ENCODE measurements at regions not wholly inside any gene's neighbourhood (a gene's known extent, or its start where the extent isn't known, plus 50 kb on each side); places are given as distances from the start of the nearest gene placed in this dataset.

DNA sequence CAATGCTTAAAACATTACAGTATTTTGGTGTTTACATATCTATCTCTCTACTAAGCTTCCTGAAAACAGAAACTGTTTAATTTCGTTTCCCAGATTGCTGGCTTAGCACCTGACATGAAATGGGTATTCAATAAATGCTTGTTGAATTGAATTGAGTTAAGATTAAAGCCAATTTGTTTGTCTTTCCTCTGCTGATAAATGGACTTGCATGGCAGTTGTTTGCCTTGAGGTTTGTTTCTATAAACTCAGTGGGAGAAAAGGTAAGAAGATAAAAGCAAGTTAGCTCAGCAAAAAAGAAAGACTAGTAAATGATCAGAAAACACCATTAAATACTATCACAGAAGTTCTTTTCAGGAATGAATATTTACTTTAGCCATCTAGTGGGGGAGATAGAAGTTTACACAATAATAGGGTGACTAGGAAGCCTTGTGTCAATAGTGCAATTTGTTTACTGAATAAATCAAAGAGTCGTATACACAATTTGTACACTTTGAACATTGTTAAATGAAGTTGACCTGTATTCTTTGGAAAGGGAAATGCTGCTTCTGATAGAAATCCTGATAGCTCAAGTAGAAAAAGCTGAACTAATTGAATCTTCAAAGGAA is 754.5 kb upstream of the FAM98A start:
- no peak for DNase-seq

DNA sequence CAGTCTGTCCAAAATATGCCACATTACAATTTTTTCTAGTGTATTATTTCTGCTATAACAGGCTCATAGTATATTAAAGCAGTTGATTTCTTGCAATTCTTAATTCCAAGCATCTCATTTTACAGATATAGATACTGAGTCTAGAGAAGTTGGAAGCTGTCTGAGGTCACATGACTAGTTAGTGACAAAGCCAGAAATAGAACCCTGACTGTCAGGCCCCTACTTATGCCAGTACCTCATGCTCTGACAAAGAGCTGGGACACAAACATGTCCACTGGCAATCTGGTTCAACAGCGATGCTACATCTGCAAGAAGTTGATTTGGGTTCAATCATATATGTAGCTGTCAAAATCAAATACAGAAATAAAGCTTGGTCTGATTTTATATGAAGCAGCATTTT is 750.4 kb upstream of the FAM98A start:
- DNase-seq = no peak

DNA sequence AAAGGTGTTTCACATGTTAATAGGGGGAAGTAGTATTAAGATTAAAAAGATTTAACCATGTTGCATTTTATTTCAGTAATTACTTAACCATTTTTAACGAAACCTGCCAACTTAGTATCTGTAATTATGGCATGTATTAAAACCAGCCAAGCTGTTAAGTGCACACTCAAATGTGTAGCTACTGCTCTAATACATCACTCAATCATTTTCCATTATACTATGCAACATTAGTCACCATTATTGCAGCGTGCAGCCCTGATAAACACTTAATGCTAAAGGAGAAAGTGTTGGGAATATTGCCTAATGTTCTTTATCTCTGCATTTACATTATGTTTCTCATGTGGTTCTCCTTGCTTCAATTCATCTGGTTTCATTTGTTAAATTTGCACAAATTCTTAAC is 745.9 kb upstream of the FAM98A start:
- DNase-seq = no peak

DNA sequence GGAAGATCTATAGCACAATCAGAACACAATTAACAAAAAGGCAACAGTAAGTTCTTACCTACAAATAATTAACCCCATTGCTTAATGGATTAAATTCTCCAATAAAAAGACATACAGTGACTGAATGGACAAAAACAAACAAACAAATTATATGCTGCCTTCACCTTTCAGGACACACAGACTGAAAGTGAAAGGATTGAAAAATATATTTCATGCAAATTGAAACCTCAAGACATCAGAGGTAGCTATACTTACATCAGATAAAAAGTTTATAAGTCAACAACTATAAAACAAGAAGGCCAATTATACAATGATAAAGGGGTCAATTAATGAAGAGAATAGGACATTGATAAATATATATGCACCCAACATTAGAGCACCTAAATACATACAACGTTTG is 741.2 kb upstream of the FAM98A start:
- no peak for DNase-seq

DNA sequence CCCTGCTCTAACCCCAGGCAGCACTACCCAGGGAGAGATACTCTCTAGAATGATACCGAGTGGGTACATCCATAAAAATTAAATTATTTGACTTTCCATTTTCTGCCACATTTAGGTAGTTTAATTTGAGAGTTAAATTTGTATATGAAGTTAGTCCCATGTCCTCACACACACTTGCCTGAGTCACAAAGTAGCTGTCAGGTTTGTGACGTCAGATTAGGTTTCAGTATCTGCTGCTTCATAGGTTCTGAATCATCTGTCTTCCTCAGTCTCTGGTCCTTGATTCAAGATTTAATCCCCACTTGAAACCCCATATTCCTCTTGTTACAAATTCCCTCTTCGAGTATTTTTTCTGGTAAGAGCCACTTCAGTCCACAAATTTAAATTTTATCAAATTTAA is 738.6 kb upstream of the FAM98A start:
- DNase-seq = no peak

DNA sequence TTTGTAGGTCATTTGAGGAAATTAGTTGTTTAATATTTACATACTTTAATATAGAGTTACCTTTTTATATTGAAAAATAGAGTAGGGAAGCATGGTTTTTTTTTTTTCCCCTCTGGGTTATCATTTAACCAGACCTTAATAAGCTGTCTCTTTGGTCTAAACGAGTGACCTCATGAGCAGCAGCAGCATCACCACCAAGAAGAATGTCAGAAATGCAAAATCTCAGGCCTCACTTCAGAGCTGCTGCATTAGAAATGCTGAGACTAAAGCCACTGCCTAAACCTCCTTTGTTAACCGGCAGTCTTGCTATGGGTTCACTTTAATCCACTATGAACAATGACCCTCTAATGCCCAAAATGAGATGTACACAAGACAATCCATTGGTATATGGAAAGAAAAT is 733.7 kb upstream of the FAM98A start:
- DNase-seq = no peak

DNA sequence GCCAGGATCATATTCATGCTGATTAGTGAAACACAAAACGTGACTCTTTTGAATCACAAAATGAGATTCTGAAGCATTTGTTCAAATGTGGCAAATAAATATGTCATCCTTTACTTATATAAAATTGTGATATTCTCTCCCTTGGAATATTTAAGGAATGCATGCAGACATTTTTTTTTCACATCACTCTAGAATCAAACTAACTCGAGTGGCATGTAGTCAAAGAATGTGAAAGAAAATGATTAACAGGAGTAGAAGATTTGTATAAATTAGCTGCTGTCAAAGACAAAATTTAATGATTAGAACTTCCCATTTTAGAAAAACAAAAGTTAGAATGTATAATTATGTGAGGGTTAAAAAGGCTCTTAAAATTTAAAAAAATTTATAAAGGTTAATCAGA is 721.0 kb upstream of the FAM98A start:
- DNase-seq = no peak

DNA sequence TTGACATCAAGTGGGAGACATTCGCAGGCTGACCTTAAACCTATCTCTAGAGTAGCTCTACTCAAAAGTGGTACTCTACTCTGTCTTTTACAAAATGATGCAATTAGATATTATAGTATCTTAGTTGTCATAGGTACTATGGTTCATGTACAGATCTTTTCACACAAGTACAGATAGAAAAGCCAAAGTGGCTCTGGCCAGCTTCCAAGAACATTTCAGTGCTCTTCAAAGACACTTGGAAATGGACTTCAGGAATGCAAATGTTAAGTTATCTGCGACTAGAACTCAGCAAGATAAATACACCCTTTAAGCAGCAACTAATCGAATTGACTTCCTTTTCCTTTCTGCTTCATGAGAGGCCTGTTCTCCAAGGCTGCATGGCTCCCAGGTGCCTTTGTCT is 718.7 kb upstream of the FAM98A start:
- no peak for DNase-seq

DNA sequence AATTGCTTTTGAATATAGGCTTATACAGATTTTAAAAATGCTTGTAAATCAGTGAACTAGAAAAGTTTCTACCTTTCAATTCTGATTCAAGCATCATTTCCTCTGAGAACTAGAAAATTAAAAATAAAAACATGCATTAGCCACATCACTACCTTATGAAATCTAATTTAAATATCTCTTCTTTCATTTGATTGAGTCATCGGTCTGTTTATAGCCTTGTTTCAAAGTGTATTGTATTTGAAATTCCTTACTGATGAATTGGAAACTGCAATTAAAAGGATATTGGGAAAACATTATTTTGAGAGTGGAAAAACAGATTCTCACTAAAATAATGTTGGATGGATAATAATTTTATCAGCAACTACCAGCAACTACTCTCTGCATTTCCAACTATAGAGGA is 717.7 kb upstream of the FAM98A start:
- DNase-seq = no peak

DNA sequence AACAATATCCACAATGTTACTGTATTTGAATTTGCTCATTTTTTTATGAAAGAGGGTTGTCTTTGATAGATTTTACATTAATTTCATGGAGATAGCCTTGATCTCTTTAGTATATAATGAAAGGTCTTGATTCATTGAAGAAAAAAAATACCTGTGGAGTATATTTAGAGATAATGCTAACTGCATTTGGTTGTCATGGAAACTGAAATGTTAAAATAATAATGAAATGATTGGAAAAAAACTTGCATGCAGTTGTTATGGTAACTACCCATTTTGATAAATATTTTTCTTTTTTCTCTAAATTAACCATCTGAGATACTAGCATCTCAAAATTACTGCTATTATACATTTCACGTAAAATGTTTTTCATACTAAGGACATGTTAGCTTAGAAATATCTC is 712.7 kb upstream of the FAM98A start:
- DNase-seq = no peak

DNA sequence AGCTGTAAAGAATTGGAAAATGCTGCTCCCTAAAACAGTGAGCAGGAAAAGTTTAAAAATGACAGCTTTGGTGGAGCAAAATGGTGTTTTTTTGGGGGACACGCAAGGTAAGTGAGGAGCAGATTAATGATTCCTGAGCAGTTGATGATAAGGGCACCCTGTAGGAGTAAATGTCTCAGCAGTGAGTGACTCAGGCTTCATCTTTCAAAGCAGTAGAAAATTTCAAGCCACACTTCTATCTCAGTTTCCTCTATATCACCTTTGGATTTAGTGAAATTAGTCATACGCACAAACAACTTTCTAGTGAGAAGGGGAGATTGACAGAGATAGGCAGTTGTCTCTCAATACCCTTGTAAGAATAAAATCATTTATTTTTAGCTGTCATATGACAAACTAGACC is 709.0 kb upstream of the FAM98A start:
- DNase-seq = no peak

DNA sequence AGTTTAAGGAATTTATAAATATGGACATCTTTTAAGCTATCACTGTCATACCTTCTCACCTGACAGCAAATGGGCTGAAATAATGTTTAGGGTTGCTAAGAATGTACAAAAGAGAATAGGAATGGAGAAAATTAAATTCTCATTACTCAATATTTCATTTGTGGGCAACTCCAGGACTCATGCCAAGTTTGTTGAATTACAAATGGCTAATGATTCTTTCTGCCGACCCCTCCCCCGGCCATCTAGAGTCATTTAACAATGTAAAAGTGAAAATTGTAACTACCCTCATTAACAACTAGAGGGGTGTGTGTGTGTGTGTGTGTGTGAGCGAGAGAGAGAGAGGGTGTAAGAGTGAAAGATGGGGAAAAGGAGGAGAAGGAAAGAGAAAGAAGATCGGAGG is 708.5 kb upstream of the FAM98A start:
- no peak for DNase-seq

DNA sequence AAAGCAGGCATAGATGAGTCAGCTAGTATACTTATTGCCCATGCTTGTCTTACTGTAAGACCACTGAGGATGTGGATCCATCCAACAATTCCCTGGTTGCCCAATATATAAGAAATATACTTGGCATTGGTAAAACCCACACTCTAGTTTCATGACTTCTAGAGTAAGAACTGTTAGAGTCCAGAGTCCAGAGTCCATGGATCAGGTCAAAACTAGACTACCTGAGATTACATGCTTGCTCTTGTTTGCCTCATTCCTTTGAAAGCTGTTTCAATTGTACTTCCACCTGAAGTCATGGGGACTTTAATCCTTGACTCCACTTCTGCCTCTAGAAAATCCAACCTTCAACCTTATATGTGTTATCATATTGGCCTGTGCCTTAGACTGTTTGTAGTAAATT is 707.6 kb upstream of the FAM98A start:
- no peak for DNase-seq

DNA sequence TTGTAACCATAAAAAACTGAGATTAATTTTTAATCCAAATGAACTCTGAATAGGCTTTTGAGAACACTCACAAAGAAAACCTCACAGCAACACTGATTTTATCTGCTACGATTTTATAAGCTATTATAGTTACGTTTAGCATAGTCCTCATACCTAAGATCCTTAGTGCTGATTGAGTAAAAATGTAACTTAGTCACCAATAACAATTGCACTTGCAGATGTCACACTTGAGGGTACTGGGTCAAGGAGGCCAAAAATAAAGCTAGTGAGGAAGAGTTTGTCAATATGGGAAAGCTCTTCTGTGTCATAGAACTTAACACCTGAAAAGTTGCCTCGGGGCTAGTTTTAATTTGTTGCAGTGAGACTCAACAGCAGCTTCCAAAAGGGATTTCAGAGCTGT is 706.5 kb upstream of the FAM98A start:
- DNase-seq = no peak

DNA sequence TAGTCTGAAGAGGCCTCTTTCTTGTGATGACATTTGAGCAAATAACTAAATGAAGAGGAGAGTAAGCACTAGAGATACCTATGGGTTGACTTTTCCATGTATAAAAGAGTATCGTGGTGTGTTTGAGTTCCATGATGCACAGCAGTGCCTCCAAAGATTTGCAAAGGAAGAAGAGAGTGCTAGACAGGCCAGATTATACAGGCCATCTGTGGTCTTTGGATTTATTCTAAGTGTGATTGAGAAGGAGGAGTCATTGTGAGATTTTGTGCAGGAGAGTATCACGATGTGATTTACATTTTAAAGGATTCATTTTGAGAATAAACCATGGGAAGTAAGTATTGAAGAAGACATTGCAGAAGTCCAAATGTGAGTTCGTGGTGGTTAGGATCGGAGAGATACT is 695.9 kb upstream of the FAM98A start:
- no peak for DNase-seq

DNA sequence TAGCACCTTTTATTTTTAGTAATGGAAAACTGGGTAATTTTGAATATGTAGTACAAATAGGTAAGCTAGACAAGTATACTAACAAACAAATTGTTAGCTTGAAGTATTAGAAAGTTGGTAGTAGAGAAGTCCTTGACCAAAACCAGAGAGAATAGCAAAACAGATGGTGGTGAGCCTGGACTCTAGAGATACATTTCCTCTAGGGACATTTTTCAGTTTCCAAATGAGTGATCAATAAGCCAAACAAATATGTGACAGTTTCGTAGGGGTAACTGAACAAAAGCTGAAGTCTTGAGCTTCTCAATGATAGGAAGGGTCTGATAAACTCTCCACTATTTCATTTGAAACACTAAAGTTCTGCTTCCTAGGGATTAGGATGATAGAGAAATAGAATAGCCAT is 692.0 kb upstream of the FAM98A start:
- DNase-seq = no peak

DNA sequence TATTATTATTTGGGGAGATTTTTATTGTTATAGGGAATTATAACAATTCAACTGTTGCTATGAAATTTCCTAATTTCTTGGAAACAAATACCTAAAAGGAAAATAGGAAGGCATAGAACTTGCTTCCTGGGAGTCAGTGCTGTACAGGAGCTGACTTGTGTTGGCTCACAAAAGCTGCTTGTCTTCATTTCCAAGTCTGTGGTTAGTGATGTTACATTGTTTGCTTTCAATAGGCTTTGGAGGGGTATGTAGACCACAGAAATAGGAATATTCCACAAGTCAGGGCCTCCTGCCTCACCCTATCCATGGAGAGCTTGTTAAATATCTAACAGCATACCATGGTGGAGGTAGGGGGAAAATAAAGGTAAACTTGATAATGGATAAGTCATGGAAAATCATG is 688.9 kb upstream of the FAM98A start:
- no peak for DNase-seq

DNA sequence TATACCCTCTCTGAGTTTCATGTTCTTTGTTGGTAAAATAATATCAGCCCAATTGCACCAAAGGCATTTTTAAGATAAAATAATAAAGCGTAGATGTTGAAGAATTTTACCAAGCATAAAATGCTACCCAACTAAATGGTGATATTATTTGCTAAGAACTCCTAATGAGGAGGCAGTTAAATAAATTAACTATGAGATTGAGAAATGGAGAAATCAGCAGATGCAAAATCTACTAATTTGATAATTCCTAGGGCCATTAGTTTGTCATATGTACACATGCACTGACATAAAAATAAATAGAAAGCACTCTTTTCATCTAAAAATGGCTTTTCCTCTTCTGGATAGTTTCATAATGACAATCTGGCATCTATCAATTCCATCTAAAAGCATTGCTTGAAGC is 681.5 kb upstream of the FAM98A start:
- DNase-seq = no peak

DNA sequence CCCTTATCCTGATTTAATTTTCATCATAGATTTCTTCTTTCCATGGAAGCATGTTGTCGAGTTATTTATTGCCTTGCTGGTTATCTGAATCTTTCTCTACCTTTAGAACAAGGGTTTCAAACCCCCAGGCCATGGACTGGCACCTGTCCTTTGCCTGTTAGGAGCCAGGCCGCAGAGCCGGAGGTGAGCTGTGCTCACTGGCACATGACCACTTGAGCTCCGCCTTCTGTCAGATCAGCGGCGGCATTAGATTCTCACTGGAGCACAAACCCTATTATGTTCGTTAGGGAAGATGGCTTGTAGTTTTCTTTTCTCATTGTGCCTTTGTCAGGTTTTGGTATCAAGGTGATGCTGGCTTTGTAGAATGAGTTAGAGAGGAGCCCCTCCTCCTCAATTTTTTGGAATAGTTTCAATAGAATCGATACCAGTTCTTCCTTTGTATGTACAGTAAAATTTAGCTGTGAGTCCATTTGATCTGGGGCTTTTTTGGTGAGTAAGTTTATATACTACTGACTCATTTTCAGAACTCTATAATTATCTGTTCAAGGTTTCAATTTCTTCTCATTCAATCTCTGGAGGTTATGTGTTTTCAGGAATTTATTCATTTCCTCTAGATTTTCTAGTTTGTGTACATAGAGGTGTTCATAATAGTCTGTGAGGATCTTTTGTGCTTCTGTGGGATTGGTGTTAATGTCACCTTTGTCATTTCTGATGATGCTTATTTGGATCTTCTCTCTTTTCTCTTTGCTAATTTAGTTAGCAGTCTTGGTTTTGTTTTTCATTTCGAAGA is 668.0 kb upstream of the FAM98A start:
- DNase-seq = no peak

DNA sequence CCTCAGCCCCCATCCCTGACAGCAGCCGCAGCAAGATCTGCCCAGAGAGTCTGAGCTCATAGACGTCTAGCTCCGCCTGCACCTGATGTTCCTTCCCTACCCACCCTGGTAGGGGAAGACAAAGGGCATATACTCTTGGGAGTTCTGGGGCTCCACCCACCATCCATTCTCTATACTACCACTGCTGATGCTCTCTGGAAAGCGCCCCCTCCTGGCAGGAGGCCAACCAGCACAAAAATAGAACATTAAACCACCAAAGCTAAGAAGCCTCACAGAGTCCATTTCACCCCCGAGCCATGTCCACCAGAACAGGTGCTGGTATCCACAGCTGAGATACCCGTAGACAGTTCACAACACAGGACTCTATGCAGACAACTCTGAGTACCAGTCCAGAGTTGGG is 662.6 kb upstream of the FAM98A start:
- DNase-seq = no peak

DNA sequence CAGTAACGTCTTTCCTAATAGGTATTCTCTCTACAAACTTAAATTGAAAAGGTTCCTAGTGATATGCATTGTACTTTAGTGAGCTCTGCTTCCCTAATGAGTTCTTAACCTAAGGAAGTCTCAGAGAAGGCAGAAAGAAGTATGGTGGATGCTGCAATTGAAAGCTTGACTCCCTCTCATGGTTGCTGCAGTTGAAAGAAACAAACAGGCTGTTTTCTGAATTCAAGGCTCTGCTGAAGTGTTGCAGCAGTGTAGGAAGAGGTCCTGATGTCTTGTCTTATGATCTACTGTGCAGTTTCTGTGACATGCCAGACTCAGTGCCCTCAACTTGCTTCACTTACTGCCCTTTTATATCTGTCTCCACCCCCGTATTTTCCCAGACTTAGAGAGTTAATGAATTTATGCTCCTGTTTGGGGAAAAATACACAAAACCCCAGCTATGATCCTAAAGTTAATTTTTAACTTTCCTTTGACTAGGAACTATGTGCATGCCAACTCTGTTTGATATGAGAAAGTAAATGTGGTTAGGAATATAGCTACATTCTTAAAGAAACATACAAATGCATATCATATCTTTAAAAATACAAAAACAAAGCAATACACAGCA is 655.3 kb upstream of the FAM98A start:
- DNase-seq = no peak

DNA sequence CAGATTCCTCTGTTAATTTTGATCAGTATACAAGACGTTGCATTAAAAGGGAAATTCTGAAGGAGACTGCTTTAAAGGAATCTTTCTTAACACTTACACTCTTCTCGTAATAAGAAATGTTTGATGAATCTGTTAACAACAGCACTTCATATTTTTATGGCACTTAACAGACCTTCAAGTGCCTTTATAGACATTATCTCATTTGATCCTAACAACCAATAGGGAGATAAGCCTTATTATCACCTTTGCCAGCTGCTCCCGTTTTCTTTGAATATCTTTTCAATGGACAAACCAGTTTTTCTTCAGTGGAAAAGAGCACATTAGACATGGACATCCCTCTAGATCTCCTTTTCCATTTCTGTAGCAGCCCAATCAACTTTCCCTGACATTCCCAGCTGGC is 653.0 kb upstream of the FAM98A start:
- DNase-seq = no peak

DNA sequence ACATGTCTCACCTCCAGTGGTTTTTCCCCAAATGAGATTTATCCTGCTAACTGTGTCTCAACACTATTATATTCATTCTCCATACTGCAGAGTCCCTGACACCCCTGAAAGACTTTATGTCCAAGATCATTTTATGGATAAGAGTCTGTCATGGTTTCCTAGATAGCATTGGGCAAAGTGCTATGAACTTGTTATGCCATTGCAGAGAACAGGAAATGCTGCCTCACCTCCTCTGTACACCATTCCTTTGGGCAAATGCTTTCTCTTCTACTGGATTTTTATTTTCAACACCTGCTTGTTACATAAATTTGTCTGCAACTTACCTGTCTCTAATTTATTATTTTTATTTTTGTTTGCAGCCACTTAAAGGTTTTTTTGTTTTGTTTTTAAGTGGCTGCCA is 652.5 kb upstream of the FAM98A start:
- no peak for DNase-seq

DNA sequence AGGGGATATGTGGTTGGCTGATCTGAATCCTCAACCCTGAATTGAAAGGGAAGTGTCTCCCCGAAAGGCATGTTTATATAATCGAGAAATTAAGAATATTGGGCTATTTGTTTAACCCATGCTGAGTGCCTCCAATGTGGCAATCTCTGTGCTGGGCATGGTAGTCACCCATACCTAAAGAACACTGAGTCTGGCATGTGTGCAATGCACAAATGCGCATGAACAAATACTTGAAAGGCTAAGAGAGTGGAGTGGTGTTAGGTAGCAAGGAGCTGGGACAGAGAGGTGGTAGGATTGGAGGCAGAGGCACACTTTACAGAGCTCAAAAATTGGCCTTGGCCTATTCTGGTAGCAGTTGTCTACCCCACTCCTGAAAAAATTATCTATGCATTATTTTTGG is 645.1 kb upstream of the FAM98A start:
- no peak for DNase-seq

DNA sequence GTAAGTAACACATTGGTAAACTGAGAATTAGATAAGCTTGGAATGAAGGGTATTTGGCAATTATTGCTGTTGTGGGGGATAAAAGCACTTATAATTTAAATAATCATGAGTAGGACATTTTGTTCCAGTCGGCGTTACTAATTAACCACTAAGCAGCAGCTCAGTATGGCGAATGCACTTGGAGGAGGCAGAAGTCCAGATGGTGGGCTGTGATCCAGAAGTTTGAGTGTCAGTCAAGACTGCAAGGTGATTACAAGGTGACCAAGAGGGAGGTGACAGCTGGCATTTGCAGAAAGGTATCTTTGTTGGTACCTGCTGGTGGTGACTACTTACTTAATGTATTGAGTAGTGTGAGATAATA is 643.6 kb upstream of the FAM98A start:
- no peak for DNase-seq
